ENCODE measurements at regions not wholly inside any gene's neighbourhood (a gene's known extent, or its start where the extent isn't known, plus 50 kb on each side); places are given as distances from the start of the nearest gene placed in this dataset.

GRCh38 chr19:28638445-28638844 is 574.5 kb downstream of the UQCRFS1 start:
- Histone ChIP-seq H3K9me3 (no peaks in the 10 kb centered on the region), H3K4me3 (no peak overlapping the region), H3K27me3 (no peaks in the 10 kb centered on the region), H3K4me1 (no peaks in the 10 kb centered on the region), H3K27ac (no peak overlapping the region), H3K36me3 (no peaks in the 10 kb centered on the region)
- no peak for TF ChIP-seq CTCF (IDR thresholded peaks at IDR 0.05)
- TF ChIP-seq POLR2A (IDR thresholded peaks at IDR 0.05), result no peak
- no peak for TF ChIP-seq POLR2AphosphoS5 (IDR thresholded peaks at IDR 0.05; ENCODE audit: insufficient read depth in 1 of 2, low read depth in 1 of 2)
- intact Hi-C loops (cut with DNase I), result no loop called here
- DNase-seq (ENCODE audit: extremely low spot score in 2 of 2), result no peak

GRCh38 chr19:28636706-28637105 is 576.2 kb downstream of the UQCRFS1 start:
- no peak for DNase-seq (ENCODE audit: extremely low spot score in 2 of 2)
- TF ChIP-seq CTCF (IDR thresholded peaks at IDR 0.05) (no peak), POLR2A (IDR thresholded peaks at IDR 0.05) (no peak), POLR2AphosphoS5 (IDR thresholded peaks at IDR 0.05; ENCODE audit: insufficient read depth in 1 of 2, low read depth in 1 of 2) (no peak)
- Histone ChIP-seq H3K27ac (no peak overlapping the region), H3K4me1 (no peaks in the 10 kb centered on the region), H3K27me3 (no peaks in the 10 kb centered on the region), H3K4me3 (no peak overlapping the region), H3K36me3 (no peaks in the 10 kb centered on the region), H3K9me3 (no peaks in the 10 kb centered on the region)
- intact Hi-C loops (cut with DNase I), result no loop called here

- no peak overlapping the region for H3K27ac ChIP-seq
- TF ChIP-seq POLR2AphosphoS5 (IDR thresholded peaks at IDR 0.05; ENCODE audit: insufficient read depth in 1 of 2, low read depth in 1 of 2), result no peak
- no peak for TF ChIP-seq POLR2A (IDR thresholded peaks at IDR 0.05)
- TF ChIP-seq CTCF (IDR thresholded peaks at IDR 0.05), result no peak
- intact Hi-C loops (cut with DNase I), result no loop called here
- H3K4me3 ChIP-seq, result no peak overlapping the region
- no peak for DNase-seq (ENCODE audit: extremely low spot score in 2 of 2)
- H3K27me3 ChIP-seq, result no peaks in the 10 kb centered on the region
- no peaks in the 10 kb centered on the region for H3K36me3 ChIP-seq
- H3K9me3 ChIP-seq, result no peaks in the 10 kb centered on the region
- H3K4me1 ChIP-seq, result no peaks in the 10 kb centered on the region
These were observed 576.8 kb downstream of the UQCRFS1 start for GRCh38 chr19:28636016-28636629.

GRCh38 chr19:28634837-28635236 is 578.1 kb downstream of the UQCRFS1 start:
- no peak overlapping the region for H3K27ac ChIP-seq
- no peak for DNase-seq (ENCODE audit: extremely low spot score in 2 of 2)
- intact Hi-C loops (cut with DNase I), result no loop called here

More at GRCh38 chr19:28634837-28635236, 578.1 kb downstream of the UQCRFS1 start:
- Histone ChIP-seq H3K9me3 (no peaks in the 10 kb centered on the region), H3K27me3 (no peaks in the 10 kb centered on the region), H3K4me3 (no peak overlapping the region), H3K36me3 (no peaks in the 10 kb centered on the region), H3K4me1 (no peaks in the 10 kb centered on the region)
- TF ChIP-seq POLR2AphosphoS5 (IDR thresholded peaks at IDR 0.05; ENCODE audit: insufficient read depth in 1 of 2, low read depth in 1 of 2) (no peak), CTCF (IDR thresholded peaks at IDR 0.05) (no peak), POLR2A (IDR thresholded peaks at IDR 0.05) (no peak)

Measured in vagina (tissue), 2 donors.